ENCODE measurements at regions not wholly inside any gene's neighbourhood (a gene's known extent, or its start where the extent isn't known, plus 50 kb on each side); places are given as distances from the start of the nearest gene placed in this dataset.

DNA sequence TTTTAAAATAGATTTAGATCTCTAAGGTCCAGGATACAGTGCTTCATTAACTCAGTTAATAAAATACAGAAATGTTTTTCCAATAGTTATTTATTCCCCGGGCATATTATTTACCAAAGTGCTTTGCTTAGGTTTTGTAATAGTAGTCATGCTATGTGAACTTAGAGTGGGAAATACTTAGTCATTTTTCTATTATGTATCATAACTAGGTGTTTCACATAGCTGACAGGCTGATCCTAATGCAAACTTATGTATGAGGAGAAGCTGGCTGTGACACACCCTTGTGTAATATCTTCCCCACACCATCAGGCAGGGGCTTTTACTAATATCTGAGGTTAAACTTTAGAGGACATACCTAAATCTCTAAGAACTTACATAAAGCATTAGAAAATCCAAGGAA, 277.7 kb upstream of the RIMS1 start (continued):
- no peak for TF ChIP-seq SRF (IDR thresholded peaks at IDR 0.05; ENCODE audit: low read depth)

DNA sequence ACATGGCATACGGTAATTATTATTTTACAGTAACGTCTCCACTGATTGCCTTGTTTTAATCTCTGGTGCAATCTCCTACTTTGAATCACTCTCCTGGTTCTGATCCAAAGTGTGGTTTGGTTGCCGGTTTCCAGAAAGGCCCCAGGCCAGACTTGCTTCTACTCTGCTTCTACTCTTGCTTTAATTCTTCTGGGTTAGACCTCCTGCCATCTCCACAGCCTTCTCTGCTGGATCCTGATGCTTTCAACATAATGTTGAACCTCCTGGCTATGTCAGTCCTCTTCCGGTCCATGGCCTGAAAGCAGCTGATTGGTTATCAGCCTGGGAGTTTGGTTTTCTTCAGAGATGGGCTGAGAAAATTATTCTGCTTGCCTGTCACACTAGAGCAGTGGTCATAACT, 266.5 kb upstream of the RIMS1 start:
- ChIA-PET CTCF (no interaction called here), RAD21 (ENCODE audit: low non-redundant PET in 1 of 2, low total read pairs in 2 of 2, uncharacterized antibody in 2 of 2, unreplicated experiment in 2 of 2) (no interaction called here), POLR2A (no interaction called here)
- ATAC-seq (no peak), DNase-seq (ENCODE audit: low read depth, low spot score) (no peak)
- BruUV-seq (replicated peaks), result no TSS peak
- no peaks in the 10 kb centered on the region for H4K20me1 ChIP-seq (ENCODE audit: insufficient read depth)
- intact Hi-C loops (cut with micrococcal nuclease), result no loop called here
- no peaks in the 10 kb centered on the region for H3K4me1 ChIP-seq (ENCODE audit: control insufficient read depth in 1 of 2, insufficient read depth in 2 of 2, low read length in 2 of 2)
- no peak for TF ChIP-seq EZH2 (IDR thresholded peaks at IDR 0.05)
- TF ChIP-seq POLR2A (IDR thresholded peaks at IDR 0.05; ENCODE audit: borderline replicate concordance, extremely low read depth, insufficient read depth, insufficient read length), result no peak
- no peak for TF ChIP-seq FOSL1 (IDR thresholded peaks at IDR 0.05; ENCODE audit: low read depth)
- TF ChIP-seq, protein P1, sequence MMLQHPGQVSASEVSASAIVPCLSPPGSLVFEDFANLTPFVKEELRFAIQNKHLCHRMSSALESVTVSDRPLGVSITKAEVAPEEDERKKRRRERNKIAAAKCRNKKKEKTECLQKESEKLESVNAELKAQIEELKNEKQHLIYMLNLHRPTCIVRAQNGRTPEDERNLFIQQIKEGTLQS (IDR thresholded peaks at IDR 0.05), result no peak
- TF ChIP-seq, protein P2, sequence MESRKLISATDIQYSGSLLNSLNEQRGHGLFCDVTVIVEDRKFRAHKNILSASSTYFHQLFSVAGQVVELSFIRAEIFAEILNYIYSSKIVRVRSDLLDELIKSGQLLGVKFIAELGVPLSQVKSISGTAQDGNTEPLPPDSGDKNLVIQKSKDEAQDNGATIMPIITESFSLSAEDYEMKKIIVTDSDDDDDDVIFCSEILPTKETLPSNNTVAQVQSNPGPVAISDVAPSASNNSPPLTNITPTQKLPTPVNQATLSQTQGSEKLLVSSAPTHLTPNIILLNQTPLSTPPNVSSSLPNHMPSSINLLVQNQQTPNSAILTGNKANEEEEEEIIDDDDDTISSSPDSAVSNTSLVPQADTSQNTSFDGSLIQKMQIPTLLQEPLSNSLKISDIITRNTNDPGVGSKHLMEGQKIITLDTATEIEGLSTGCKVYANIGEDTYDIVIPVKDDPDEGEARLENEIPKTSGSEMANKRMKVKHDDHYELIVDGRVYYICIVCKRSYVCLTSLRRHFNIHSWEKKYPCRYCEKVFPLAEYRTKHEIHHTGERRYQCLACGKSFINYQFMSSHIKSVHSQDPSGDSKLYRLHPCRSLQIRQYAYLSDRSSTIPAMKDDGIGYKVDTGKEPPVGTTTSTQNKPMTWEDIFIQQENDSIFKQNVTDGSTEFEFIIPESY (IDR thresholded peaks at IDR 0.05; ENCODE audit: extremely low read depth, insufficient replicate concordance, low read length), result no peak
- no peaks in the 10 kb centered on the region for H3K79me2 ChIP-seq (ENCODE audit: insufficient read depth, low read length)
- no peak overlapping the region for H3K4me2 ChIP-seq (ENCODE audit: low read length)
- H3K27me3 ChIP-seq (ENCODE audit: insufficient read depth, low read length), result no peaks in the 10 kb centered on the region
- no peak overlapping the region for H2AFZ ChIP-seq (ENCODE audit: low read depth, low read length, poor library complexity, severe bottlenecking)
- no peak overlapping the region for H3K9ac ChIP-seq (ENCODE audit: low read length)
- H3K27ac ChIP-seq (ENCODE audit: low read depth, low read length), result no peak overlapping the region
- H3K9me3 ChIP-seq (ENCODE audit: control insufficient read depth in 1 of 2, insufficient read depth in 1 of 2, low read depth in 1 of 2, low read length in 2 of 2), result no peaks in the 10 kb centered on the region; a peak in 2 of 4 replicates
- H3K9me2 ChIP-seq (ENCODE audit: insufficient read depth), result no peaks in the 10 kb centered on the region
- H3K36me3 ChIP-seq (ENCODE audit: control insufficient read depth in 1 of 2, insufficient read depth in 2 of 2, low read length in 2 of 2), result no peaks in the 10 kb centered on the region
- no peak overlapping the region for H3K4me3 ChIP-seq (replicated peaks in 1 of 2; ENCODE audit: low read depth in 1 of 2, low read length in 2 of 2)

Data from HCT116 (cell line).